ENCODE measurements at regions not wholly inside any gene's neighbourhood (a gene's known extent, or its start where the extent isn't known, plus 50 kb on each side); places are given as distances from the start of the nearest gene placed in this dataset.

- no peaks in the 10 kb centered on the region for H3K36me3 ChIP-seq
- TF ChIP-seq POLR2A (IDR thresholded peaks at IDR 0.05) (no peak), CTCF (IDR thresholded peaks at IDR 0.05) (no peak)
- DNase-seq, result no peak
- H3K4me1 ChIP-seq, result no peaks in the 10 kb centered on the region
- intact Hi-C loops (cut with DNase I), result no loop called here
- H3K9me3 ChIP-seq, result no peaks in the 10 kb centered on the region
- no peak overlapping the region for H3K27ac ChIP-seq
- H3K27me3 ChIP-seq, result no peaks in the 10 kb centered on the region
- H3K4me3 ChIP-seq, result no peak overlapping the region
- WGBS, 2 donors, result 50 to 53% methylated on average over 2 of the region's 2 CpGs
These were observed 50.8 kb upstream of the SPTLC3 start for GRCh38 chr20:12957968-12958367.
